WTC11 (cell line): ENCODE measurements at regions not wholly inside any gene's neighbourhood (a gene's known extent, or its start where the extent isn't known, plus 50 kb on each side); places are given as distances from the start of the nearest gene placed in this dataset.

Experiments
- ATAC-seq: fragments of 200-7000 bp; cut with Tn5 transposase; 2 replicates; pipeline ENCODE4 v1.10.0; 2021; ENCODE audit warnings: mild to moderate bottlenecking, moderate library complexity
- CTCF ChIA-PET: fragments of 300-600 bp; sonication (Branson Sonifier 250); formaldehyde crosslinking; loops from one replicate; lab custom pipeline; 2021; ENCODE audit warnings: antibody characterized with exemption; lab: Charles Lee
- POLR2A ChIA-PET: fragments of 350-600 bp; sonication (Branson Sonifier 250); formaldehyde crosslinking; loops from one replicate; lab custom pipeline; 2021; ENCODE audit warnings: antibody characterized with exemption; lab: Charles Lee
- DNase-seq: peaks from one replicate; pipeline ENCODE4 v3.0.0; 2021; ENCODE audit warnings: low spot score
- H3K27ac Mint-ChIP-seq: 2 replicates; pipeline ENCODE4 v1.8.0; 2021; ENCODE audit warnings: mixed read lengths
- H3K27me3 Mint-ChIP-seq: 2 replicates; pipeline ENCODE4 v1.8.0; 2021; ENCODE audit warnings: low read depth, mild to moderate bottlenecking, moderate library complexity, mixed read lengths
- H3K36me3 Mint-ChIP-seq: 2 replicates; pipeline ENCODE4 v1.8.0; 2021; ENCODE audit warnings: mixed read lengths
- H3K4me1 Mint-ChIP-seq: 2 replicates; pipeline ENCODE4 v1.8.0; 2022; ENCODE audit warnings: mixed read lengths
- H3K4me3 Mint-ChIP-seq: 2 replicates; pipeline ENCODE4 v1.8.0; 2021; ENCODE audit warnings: mild to moderate bottlenecking, moderate library complexity, mixed read lengths
- H3K9me3 Mint-ChIP-seq: 2 replicates; pipeline ENCODE4 v1.8.0; 2021; ENCODE audit warnings: mixed read lengths
- ATF2 ChIP-seq: sonication (generic); formaldehyde crosslinking; IDR thresholded peaks from 2 replicates; pipeline ENCODE4 v1.8.1; 2022; ENCODE audit warnings: low read depth, missing genetic modification reagents, borderline replicate concordance
- CREM ChIP-seq: sonication (generic); formaldehyde crosslinking; IDR thresholded peaks from 2 replicates; pipeline ENCODE4 v1.8.1; 2022; ENCODE audit warnings: mild to moderate bottlenecking, missing genetic modification reagents, moderate library complexity
- ELF4 ChIP-seq: sonication (generic); formaldehyde crosslinking; IDR thresholded peaks from 2 replicates; pipeline ENCODE4 v1.8.1; 2022; ENCODE audit warnings: low read depth, mild to moderate bottlenecking, moderate library complexity, missing genetic modification reagents
- JUN ChIP-seq: sonication (generic); formaldehyde crosslinking; IDR thresholded peaks from 2 replicates; pipeline ENCODE4 v1.8.0; 2023; ENCODE audit warnings: mild to moderate bottlenecking, missing genetic modification reagents
- MYBL2 ChIP-seq: sonication (generic); formaldehyde crosslinking; IDR thresholded peaks from 2 replicates; pipeline ENCODE4 v1.8.1; 2023; ENCODE audit warnings: mild to moderate bottlenecking, moderate library complexity, missing genetic modification reagents
- OVOL2 ChIP-seq: fragments of 250-450 bp; sonication (Bioruptor Pico); IDR thresholded peaks from 2 replicates; pipeline ENCODE4 v1.9.0; 2021; ENCODE audit warnings: mild to moderate bottlenecking, borderline replicate concordance
- SOX15 ChIP-seq: fragments of 250-450 bp; sonication (Bioruptor Pico); IDR thresholded peaks from 2 replicates; pipeline ENCODE4 v1.9.0; 2021; ENCODE audit warnings: mild to moderate bottlenecking
- ZBTB43 ChIP-seq: sonication (generic); formaldehyde crosslinking; IDR thresholded peaks from 2 replicates; pipeline ENCODE4 v1.8.1; 2023; ENCODE audit warnings: mild to moderate bottlenecking, missing genetic modification reagents
- TF ChIP-seq, protein P1 (sequence below): fragments of 250-450 bp; sonication (Bioruptor Pico); IDR thresholded peaks from 2 replicates; pipeline ENCODE4 v1.9.0; 2021; ENCODE audit warnings: mild to moderate bottlenecking
- TF ChIP-seq, protein P2 (sequence below): sonication (generic); formaldehyde crosslinking; IDR thresholded peaks from 2 replicates; pipeline ENCODE4 v1.8.0; 2022; ENCODE audit warnings: mild to moderate bottlenecking, missing genetic modification reagents
- TF ChIP-seq, protein P3 (sequence below): fragments of 250-450 bp; sonication (Bioruptor Pico); IDR thresholded peaks from 2 replicates; pipeline ENCODE4 v1.9.0; 2021; ENCODE audit warnings: moderate library complexity, mild to moderate bottlenecking, inconsistent platforms, borderline replicate concordance
- TF ChIP-seq, protein P4 (sequence below): sonication (generic); formaldehyde crosslinking; IDR thresholded peaks from 2 replicates; pipeline ENCODE4 v1.8.0; 2022; ENCODE audit warnings: mild to moderate bottlenecking, missing genetic modification reagents
- TF ChIP-seq, protein P5 (sequence below): sonication (generic); formaldehyde crosslinking; IDR thresholded peaks from 2 replicates; pipeline ENCODE4 v1.8.0; 2023; ENCODE audit warnings: missing genetic modification reagents

DNA sequence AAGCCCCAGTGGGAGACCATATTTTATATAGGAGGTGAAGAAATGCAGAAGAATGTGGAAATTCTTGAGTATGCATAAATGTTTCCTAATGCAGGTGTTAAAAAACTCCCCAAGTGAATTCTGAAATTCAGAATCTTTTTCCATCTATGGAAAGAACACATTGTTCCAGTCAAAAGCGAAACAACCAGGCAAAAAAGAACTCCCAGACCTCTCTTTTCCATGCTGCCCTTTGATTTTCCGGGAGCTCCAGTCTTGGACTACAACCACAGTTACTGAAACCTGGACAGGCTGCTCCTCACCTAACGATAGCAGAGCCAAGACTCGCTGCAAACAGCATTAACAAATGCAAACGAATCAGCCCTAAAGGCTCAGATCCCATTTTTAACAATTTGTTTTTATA lies 108.7 kb upstream of the CNKSR3 start (continued):
- TF ChIP-seq, protein P1, sequence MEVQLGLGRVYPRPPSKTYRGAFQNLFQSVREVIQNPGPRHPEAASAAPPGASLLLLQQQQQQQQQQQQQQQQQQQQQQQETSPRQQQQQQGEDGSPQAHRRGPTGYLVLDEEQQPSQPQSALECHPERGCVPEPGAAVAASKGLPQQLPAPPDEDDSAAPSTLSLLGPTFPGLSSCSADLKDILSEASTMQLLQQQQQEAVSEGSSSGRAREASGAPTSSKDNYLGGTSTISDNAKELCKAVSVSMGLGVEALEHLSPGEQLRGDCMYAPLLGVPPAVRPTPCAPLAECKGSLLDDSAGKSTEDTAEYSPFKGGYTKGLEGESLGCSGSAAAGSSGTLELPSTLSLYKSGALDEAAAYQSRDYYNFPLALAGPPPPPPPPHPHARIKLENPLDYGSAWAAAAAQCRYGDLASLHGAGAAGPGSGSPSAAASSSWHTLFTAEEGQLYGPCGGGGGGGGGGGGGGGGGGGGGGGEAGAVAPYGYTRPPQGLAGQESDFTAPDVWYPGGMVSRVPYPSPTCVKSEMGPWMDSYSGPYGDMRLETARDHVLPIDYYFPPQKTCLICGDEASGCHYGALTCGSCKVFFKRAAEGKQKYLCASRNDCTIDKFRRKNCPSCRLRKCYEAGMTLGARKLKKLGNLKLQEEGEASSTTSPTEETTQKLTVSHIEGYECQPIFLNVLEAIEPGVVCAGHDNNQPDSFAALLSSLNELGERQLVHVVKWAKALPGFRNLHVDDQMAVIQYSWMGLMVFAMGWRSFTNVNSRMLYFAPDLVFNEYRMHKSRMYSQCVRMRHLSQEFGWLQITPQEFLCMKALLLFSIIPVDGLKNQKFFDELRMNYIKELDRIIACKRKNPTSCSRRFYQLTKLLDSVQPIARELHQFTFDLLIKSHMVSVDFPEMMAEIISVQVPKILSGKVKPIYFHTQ (CRISPR knock-in tag) = no peak
- TF ChIP-seq, protein P2, sequence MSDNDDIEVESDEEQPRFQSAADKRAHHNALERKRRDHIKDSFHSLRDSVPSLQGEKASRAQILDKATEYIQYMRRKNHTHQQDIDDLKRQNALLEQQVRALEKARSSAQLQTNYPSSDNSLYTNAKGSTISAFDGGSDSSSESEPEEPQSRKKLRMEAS = no peak

DNA sequence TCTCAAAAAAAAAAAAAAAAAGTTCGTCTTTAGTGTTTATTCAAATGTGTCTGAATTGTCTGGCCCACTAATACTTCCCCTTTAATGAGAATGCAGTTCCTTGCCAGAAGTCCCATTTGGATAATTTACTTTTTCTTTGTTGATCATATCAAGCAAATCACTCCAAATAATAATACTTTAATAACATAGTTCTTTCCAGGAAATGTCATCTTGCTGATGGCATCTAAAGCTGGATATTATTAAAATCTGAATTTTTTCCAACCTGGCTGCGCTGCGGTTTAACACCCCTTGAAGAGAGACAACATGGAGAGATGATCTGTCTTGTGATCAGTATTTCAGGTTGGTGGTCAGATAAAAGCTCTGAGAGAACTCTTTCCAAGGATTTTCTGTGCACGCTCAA lies 111.2 kb upstream of the CNKSR3 start:
- ChIA-PET POLR2A (no interaction called here), CTCF (no interaction called here)
- no peaks in the 10 kb centered on the region for H3K36me3 Mint-ChIP-seq
- peaks cover 7% of the 10 kb centered on the region for H3K4me1 Mint-ChIP-seq
- no peaks in the 10 kb centered on the region for H3K9me3 Mint-ChIP-seq
- no peak for ATAC-seq
- no peak overlapping the region for H3K27ac Mint-ChIP-seq
- H3K4me3 Mint-ChIP-seq = no peak overlapping the region
- H3K27me3 Mint-ChIP-seq = no peaks in the 10 kb centered on the region
- no peak for DNase-seq
- TF ChIP-seq, protein P3, sequence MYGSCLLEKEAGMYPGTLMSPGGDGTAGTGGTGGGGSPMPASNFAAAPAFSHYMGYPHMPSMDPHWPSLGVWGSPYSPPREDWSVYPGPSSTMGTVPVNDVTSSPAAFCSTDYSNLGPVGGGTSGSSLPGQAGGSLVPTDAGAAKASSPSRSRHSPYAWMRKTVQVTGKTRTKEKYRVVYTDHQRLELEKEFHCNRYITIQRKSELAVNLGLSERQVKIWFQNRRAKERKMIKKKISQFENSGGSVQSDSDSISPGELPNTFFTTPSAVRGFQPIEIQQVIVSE (CRISPR knock-in tag) = no peak
- TF ChIP-seq, protein P2 = no peak
- TF ChIP-seq ELF4 (CRISPR knock-in tag) (no peak), OVOL2 (no peak), ATF2 (CRISPR knock-in tag) (no peak), SOX15 (CRISPR knock-in tag) (no peak), ZBTB43 (CRISPR knock-in tag) (no peak), JUN (CRISPR knock-in tag) (no peak), MYBL2 (no peak), CREM (no peak)
- TF ChIP-seq, protein P4, sequence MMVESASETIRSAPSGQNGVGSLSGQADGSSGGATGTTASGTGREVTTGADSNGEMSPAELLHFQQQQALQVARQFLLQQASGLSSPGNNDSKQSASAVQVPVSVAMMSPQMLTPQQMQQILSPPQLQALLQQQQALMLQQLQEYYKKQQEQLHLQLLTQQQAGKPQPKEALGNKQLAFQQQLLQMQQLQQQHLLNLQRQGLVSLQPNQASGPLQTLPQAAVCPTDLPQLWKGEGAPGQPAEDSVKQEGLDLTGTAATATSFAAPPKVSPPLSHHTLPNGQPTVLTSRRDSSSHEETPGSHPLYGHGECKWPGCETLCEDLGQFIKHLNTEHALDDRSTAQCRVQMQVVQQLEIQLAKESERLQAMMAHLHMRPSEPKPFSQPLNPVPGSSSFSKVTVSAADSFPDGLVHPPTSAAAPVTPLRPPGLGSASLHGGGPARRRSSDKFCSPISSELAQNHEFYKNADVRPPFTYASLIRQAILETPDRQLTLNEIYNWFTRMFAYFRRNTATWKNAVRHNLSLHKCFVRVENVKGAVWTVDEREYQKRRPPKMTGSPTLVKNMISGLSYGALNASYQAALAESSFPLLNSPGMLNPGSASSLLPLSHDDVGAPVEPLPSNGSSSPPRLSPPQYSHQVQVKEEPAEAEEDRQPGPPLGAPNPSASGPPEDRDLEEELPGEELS (CRISPR knock-in tag) = no peak
- TF ChIP-seq, protein P5, sequence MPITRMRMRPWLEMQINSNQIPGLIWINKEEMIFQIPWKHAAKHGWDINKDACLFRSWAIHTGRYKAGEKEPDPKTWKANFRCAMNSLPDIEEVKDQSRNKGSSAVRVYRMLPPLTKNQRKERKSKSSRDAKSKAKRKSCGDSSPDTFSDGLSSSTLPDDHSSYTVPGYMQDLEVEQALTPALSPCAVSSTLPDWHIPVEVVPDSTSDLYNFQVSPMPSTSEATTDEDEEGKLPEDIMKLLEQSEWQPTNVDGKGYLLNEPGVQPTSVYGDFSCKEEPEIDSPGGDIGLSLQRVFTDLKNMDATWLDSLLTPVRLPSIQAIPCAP = no peak
- TF ChIP-seq, protein P1 (CRISPR knock-in tag) = no peak
